ENCODE measurements at regions not wholly inside any gene's neighbourhood (a gene's known extent, or its start where the extent isn't known, plus 50 kb on each side); places are given as distances from the start of the nearest gene placed in this dataset.

DNA sequence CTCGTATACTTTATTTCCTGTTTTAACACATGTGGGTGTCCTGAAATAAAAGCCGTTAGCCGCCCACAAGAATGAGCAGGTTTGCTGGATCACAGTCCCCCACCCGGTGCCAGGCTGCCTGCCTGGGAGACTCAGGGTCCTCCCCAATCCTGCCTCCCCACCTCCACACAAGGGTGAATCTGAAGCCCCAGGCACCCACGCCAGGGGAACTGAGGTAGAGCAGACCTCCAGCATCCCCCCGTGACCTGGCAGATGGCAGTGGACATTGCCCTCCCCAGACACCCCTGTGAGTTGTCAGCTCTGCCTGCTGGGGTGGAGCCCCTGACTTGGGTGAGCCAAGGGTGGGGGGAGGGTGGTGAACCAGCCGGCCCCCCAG lies 114.8 kb downstream of the METRNL start:
- TF ChIP-seq, protein P1, sequence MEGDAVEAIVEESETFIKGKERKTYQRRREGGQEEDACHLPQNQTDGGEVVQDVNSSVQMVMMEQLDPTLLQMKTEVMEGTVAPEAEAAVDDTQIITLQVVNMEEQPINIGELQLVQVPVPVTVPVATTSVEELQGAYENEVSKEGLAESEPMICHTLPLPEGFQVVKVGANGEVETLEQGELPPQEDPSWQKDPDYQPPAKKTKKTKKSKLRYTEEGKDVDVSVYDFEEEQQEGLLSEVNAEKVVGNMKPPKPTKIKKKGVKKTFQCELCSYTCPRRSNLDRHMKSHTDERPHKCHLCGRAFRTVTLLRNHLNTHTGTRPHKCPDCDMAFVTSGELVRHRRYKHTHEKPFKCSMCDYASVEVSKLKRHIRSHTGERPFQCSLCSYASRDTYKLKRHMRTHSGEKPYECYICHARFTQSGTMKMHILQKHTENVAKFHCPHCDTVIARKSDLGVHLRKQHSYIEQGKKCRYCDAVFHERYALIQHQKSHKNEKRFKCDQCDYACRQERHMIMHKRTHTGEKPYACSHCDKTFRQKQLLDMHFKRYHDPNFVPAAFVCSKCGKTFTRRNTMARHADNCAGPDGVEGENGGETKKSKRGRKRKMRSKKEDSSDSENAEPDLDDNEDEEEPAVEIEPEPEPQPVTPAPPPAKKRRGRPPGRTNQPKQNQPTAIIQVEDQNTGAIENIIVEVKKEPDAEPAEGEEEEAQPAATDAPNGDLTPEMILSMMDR (conservative IDR thresholded peaks at IDR 0.05), result no peak
- no peak for TF ChIP-seq ZFX (IDR thresholded peaks at IDR 0.05)
